OCI-LY1 (cell line): ENCODE measurements at regions not wholly inside any gene's neighbourhood (a gene's known extent, or its start where the extent isn't known, plus 50 kb on each side); places are given as distances from the start of the nearest gene placed in this dataset.

Source experiments
- H2AFZ ChIP-seq: fragments of 200-600 bp; sonication (generic), shearing (Covaris generic); 2 replicates; pipeline ENCODE4 v1.6.0; 2014; ENCODE audit warnings: antibody characterized with exemption, mild to moderate bottlenecking, low read length
- H3F3A ChIP-seq: fragments of 200-600 bp; sonication (generic), shearing (Covaris generic); 2 replicates; pipeline ENCODE4 v1.6.0; 2014; ENCODE audit warnings: mild to moderate bottlenecking, antibody characterized with exemption, low read length, moderate library complexity; ENCODE audit not compliant: insufficient read depth
- H3K27ac ChIP-seq: fragments of 200-600 bp; sonication (generic); 2 replicates; pipeline ENCODE4 v1.5.1; 2014; ENCODE audit warnings: low read length, mixed run types, mild to moderate bottlenecking, low read depth; ENCODE audit not compliant: poor library complexity, severe bottlenecking
- H3K27me3 ChIP-seq: fragments of 200-600 bp; sonication (generic); 2 replicates; pipeline ENCODE4 v1.6.0; 2014; ENCODE audit warnings: antibody characterized with exemption, mild to moderate bottlenecking, low read length, moderate library complexity; ENCODE audit not compliant: insufficient read depth
- H3K36me3 ChIP-seq: fragments of 200-600 bp; sonication (generic); 2 replicates; pipeline ENCODE4 v1.6.1; 2014; ENCODE audit warnings: mild to moderate bottlenecking, antibody characterized with exemption, low read length, moderate library complexity, mixed read lengths; ENCODE audit not compliant: insufficient read depth
- H3K4me1 ChIP-seq: fragments of 200-600 bp; sonication (generic); 2 replicates; pipeline ENCODE4 v1.5.1; 2014; ENCODE audit warnings: mild to moderate bottlenecking, low read length, moderate library complexity; ENCODE audit not compliant: insufficient read depth, severe bottlenecking
- H3K4me2 ChIP-seq: fragments of 200-600 bp; sonication (generic), shearing (Covaris generic); 2 replicates; pipeline ENCODE4 v1.6.1; 2014; ENCODE audit warnings: low read length
- H3K4me3 ChIP-seq: fragments of 200-600 bp; sonication (generic); 2 replicates; pipeline ENCODE4 v1.5.1; 2014; ENCODE audit warnings: low read length, low read depth, mild to moderate bottlenecking, mixed read lengths; ENCODE audit not compliant: poor library complexity, severe bottlenecking
- H3K79me2 ChIP-seq: fragments of 200-600 bp; shearing (Covaris generic); 2 replicates; pipeline ENCODE4 v1.6.1; 2016; ENCODE audit warnings: mixed run types, low read length, mixed read lengths; ENCODE audit not compliant: insufficient read depth
- H3K9ac ChIP-seq: fragments of 200-600 bp; sonication (generic), shearing (Covaris generic); 2 replicates; pipeline ENCODE4 v1.6.1; 2014; ENCODE audit warnings: mild to moderate bottlenecking, low read length, mixed read lengths
- H3K9me2 ChIP-seq: fragments of 200-600 bp; sonication (generic), shearing (Covaris generic); 2 replicates; pipeline ENCODE4 v1.6.1; 2014; ENCODE audit warnings: low read depth, mild to moderate bottlenecking, low read length, mixed read lengths
- H3K9me3 ChIP-seq: fragments of 200-600 bp; shearing (Covaris generic); 2 replicates; pipeline ENCODE4 v1.6.1; 2014; ENCODE audit warnings: low read length, mixed read lengths
- H4K20me1 ChIP-seq: fragments of 200-600 bp; sonication (generic), shearing (Covaris generic); 2 replicates; pipeline ENCODE4 v1.6.0; 2016; ENCODE audit warnings: mild to moderate bottlenecking, low read length; ENCODE audit not compliant: insufficient read depth
- EZH2 ChIP-seq: fragments of 200-600 bp; sonication (generic), shearing (Covaris generic); IDR thresholded peaks from 2 replicates; pipeline ENCODE4 v1.8.0; 2017; ENCODE audit warnings: borderline replicate concordance, mixed run types, mild to moderate bottlenecking, antibody characterized with exemption, low read length, moderate library complexity, mixed read lengths
- TF ChIP-seq, protein P1 (sequence below): fragments of 200-600 bp; sonication (generic), shearing (Covaris generic); IDR thresholded peaks from 2 replicates; pipeline ENCODE4 v1.5.1; 2017; ENCODE audit warnings: mild to moderate bottlenecking, antibody characterized with exemption, low read length, moderate library complexity, mixed read lengths

GRCh38 chr11:42112866-42113265, 653.4 kb upstream of the LRRC4C start:
- H3K4me2 ChIP-seq = no peak overlapping the region
- H3K79me2 ChIP-seq = no peaks in the 10 kb centered on the region
- no peak overlapping the region for H2AFZ ChIP-seq
- no peaks in the 10 kb centered on the region for H3K9me2 ChIP-seq
- no peaks in the 10 kb centered on the region for H3K27me3 ChIP-seq
- H3F3A ChIP-seq = no peaks in the 10 kb centered on the region
- no peaks in the 10 kb centered on the region for H4K20me1 ChIP-seq
- TF ChIP-seq, protein P1, sequence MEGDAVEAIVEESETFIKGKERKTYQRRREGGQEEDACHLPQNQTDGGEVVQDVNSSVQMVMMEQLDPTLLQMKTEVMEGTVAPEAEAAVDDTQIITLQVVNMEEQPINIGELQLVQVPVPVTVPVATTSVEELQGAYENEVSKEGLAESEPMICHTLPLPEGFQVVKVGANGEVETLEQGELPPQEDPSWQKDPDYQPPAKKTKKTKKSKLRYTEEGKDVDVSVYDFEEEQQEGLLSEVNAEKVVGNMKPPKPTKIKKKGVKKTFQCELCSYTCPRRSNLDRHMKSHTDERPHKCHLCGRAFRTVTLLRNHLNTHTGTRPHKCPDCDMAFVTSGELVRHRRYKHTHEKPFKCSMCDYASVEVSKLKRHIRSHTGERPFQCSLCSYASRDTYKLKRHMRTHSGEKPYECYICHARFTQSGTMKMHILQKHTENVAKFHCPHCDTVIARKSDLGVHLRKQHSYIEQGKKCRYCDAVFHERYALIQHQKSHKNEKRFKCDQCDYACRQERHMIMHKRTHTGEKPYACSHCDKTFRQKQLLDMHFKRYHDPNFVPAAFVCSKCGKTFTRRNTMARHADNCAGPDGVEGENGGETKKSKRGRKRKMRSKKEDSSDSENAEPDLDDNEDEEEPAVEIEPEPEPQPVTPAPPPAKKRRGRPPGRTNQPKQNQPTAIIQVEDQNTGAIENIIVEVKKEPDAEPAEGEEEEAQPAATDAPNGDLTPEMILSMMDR = no peak
- TF ChIP-seq EZH2 = no peak
- no peak overlapping the region for H3K9ac ChIP-seq
- no peak overlapping the region for H3K4me3 ChIP-seq
- H3K27ac ChIP-seq = no peak overlapping the region
- H3K4me1 ChIP-seq = no peaks in the 10 kb centered on the region
- H3K36me3 ChIP-seq = no peaks in the 10 kb centered on the region
- no peaks in the 10 kb centered on the region for H3K9me3 ChIP-seq

DNA sequence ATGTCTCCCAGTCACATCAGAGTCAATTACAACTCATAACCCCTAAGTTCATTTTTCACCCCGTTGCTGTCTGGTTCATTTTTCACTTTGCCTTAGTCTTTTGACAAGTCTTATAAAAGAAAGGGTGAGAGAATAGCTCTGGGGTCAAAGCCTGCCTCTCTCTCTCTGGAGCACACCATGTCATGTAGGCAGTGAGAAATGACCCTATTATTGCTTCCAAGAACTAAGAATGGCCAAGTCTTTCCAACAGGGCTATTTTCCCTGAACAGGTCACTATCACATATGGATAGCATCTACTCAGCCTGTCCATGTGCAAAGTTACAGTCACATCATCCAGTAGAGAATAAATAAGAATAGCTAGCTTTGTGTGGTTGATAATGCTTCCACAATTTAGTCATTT, 655.5 kb upstream of the LRRC4C start:
- Histone ChIP-seq H3K9me3 (no peaks in the 10 kb centered on the region), H3K4me1 (no peaks in the 10 kb centered on the region), H3K36me3 (no peaks in the 10 kb centered on the region), H3K27ac (no peak overlapping the region), H4K20me1 (no peaks in the 10 kb centered on the region), H3K9me2 (no peaks in the 10 kb centered on the region), H3K4me3 (no peak overlapping the region), H3K79me2 (no peaks in the 10 kb centered on the region), H2AFZ (no peak overlapping the region), H3K4me2 (no peak overlapping the region), H3F3A (no peaks in the 10 kb centered on the region), H3K27me3 (no peaks in the 10 kb centered on the region), H3K9ac (no peak overlapping the region)
- TF ChIP-seq EZH2 = no peak
- TF ChIP-seq, protein P1 = no peak

- Histone ChIP-seq H2AFZ (no peak overlapping the region), H3K27ac (no peak overlapping the region), H3K79me2 (no peaks in the 10 kb centered on the region), H3K9ac (no peak overlapping the region), H3K9me2 (no peaks in the 10 kb centered on the region), H3K4me2 (no peak overlapping the region), H3F3A (no peaks in the 10 kb centered on the region), H3K36me3 (no peaks in the 10 kb centered on the region), H3K27me3 (no peaks in the 10 kb centered on the region), H4K20me1 (no peaks in the 10 kb centered on the region), H3K9me3 (no peaks in the 10 kb centered on the region), H3K4me1 (no peaks in the 10 kb centered on the region), H3K4me3 (no peak overlapping the region)
- TF ChIP-seq, protein P1 = no peak
- TF ChIP-seq EZH2 = no peak
Observed at GRCh38 chr11:42138454-42138853, 679.0 kb upstream of the LRRC4C start.
